ENCODE measurements at regions not wholly inside any gene's neighbourhood (a gene's known extent, or its start where the extent isn't known, plus 50 kb on each side); places are given as distances from the start of the nearest gene placed in this dataset.
A peak's percentile ranks its signal among the peaks of the same experiment; 100 is the strongest.
"Not testable (repeated sequence)": the region's sequence is repeated elsewhere in the genome, so short reads cannot be mapped to it uniquely, and the experiment has no call there.

- 43 to 69% (median 54%) methylated on average over 5 of the region's 5 CpGs for WGBS, 5 donors
- Histone ChIP-seq H3K27me3 (peaks cover 0 to 10% (median 0%) of the 10 kb centered on the region in 3 donors), H3K36me3 (no peaks in the 10 kb centered on the region), H3K4me3 (no peak overlapping the region), H3K4me1 (no peaks in the 10 kb centered on the region), H3K27ac (no peak overlapping the region), H3K9me3 (no peaks in the 10 kb centered on the region)
- TF ChIP-seq, protein P1, sequence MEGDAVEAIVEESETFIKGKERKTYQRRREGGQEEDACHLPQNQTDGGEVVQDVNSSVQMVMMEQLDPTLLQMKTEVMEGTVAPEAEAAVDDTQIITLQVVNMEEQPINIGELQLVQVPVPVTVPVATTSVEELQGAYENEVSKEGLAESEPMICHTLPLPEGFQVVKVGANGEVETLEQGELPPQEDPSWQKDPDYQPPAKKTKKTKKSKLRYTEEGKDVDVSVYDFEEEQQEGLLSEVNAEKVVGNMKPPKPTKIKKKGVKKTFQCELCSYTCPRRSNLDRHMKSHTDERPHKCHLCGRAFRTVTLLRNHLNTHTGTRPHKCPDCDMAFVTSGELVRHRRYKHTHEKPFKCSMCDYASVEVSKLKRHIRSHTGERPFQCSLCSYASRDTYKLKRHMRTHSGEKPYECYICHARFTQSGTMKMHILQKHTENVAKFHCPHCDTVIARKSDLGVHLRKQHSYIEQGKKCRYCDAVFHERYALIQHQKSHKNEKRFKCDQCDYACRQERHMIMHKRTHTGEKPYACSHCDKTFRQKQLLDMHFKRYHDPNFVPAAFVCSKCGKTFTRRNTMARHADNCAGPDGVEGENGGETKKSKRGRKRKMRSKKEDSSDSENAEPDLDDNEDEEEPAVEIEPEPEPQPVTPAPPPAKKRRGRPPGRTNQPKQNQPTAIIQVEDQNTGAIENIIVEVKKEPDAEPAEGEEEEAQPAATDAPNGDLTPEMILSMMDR (IDR thresholded peaks at IDR 0.05): no peak
- TF ChIP-seq POLR2A (IDR thresholded peaks at IDR 0.05) (no peak), POLR2AphosphoS5 (IDR thresholded peaks at IDR 0.05) (no peak), EP300 (IDR thresholded peaks at IDR 0.05) (no peak)
- DNase-seq: peak in 1 of 2 donors; percentile 3
- intact Hi-C loops (cut with DNase I; ENCODE audit: low total_unique reads): no loop called here
Measured at GRCh38 chr7:96921231-96921630, 84.1 kb upstream of the DLX6 start.

GRCh38 chr7:96921771-96922170, 83.6 kb upstream of the DLX6 start:
- DNase-seq: no peak
- no peak overlapping the region for H3K4me3 ChIP-seq
- H3K36me3 ChIP-seq: no peaks in the 10 kb centered on the region
- WGBS, 5 donors: 57 to 71% (median 66%) methylated on average over 3 of the region's 3 CpGs
- intact Hi-C loops (cut with DNase I; ENCODE audit: low total_unique reads): no loop called here
- no peaks in the 10 kb centered on the region for H3K9me3 ChIP-seq
- TF ChIP-seq POLR2AphosphoS5 (IDR thresholded peaks at IDR 0.05): no peak
- no peaks in the 10 kb centered on the region for H3K4me1 ChIP-seq
- no peak overlapping the region for H3K27ac ChIP-seq
- H3K27me3 ChIP-seq: peaks cover 0 to 10% (median 0%) of the 10 kb centered on the region in 3 donors

GRCh38 chr7:96923345-96923744, 82.0 kb upstream of the DLX6 start:
- not testable (repeated sequence) for DNase-seq

DNA sequence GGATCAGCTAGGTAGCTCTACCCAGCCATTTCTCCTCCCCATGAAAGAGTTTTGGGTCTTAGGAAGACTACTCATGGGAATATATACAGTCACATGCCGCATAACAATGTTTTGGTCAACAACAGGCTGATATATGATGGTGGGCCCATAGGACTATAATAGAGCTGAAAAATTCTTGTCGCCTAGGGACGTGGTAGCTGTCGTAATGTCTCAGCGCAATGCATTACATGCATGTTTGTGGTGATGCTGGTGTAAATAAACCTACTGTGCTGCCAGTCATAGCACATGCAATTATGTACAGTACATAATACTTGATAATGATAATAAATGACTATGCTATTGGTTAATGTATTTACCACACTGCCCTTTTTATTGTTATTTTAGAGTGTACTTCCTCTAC, 78.2 kb upstream of the DLX6 start:
- Histone ChIP-seq H3K27ac (no peak overlapping the region), H3K4me3 (no peak overlapping the region), H3K36me3 (no peaks in the 10 kb centered on the region), H3K27me3 (peaks cover 0 to 10% (median 0%) of the 10 kb centered on the region in 3 donors), H3K4me1 (no peaks in the 10 kb centered on the region), H3K9me3 (no peaks in the 10 kb centered on the region)
- 90 to 98% (median 94%) methylated on average over 5 of the region's 5 CpGs for WGBS, 5 donors
- TF ChIP-seq, protein P1 (IDR thresholded peaks at IDR 0.05): no peak
- DNase-seq: no peak
- intact Hi-C loops (cut with DNase I; ENCODE audit: low total_unique reads): no loop called here

More at GRCh38 chr7:96923345-96923744, 82.0 kb upstream of the DLX6 start:
- H3K27ac ChIP-seq; intact Hi-C loops (cut with DNase I; ENCODE audit: low total_unique reads); H3K4me3 ChIP-seq; H3K4me1 ChIP-seq; H3K36me3 ChIP-seq; H3K9me3 ChIP-seq: not testable (repeated sequence)
- peaks cover 0 to 10% (median 0%) of the 10 kb centered on the region in 3 donors for H3K27me3 ChIP-seq

GRCh38 chr7:96928965-96929364, 76.4 kb upstream of the DLX6 start:
- no peak overlapping the region for H3K4me3 ChIP-seq
- 42 to 92% (median 76%) methylated on average over 2 of the region's 2 CpGs for WGBS, 5 donors
- H3K27me3 ChIP-seq: peaks cover 0 to 6% (median 0%) of the 10 kb centered on the region in 3 donors
- no peaks in the 10 kb centered on the region for H3K36me3 ChIP-seq
- H3K27ac ChIP-seq: no peak overlapping the region
- no peaks in the 10 kb centered on the region for H3K4me1 ChIP-seq
- DNase-seq: no peak
- H3K9me3 ChIP-seq: no peaks in the 10 kb centered on the region
- TF ChIP-seq, protein P1 (IDR thresholded peaks at IDR 0.05): no peak
- TF ChIP-seq POLR2AphosphoS5 (IDR thresholded peaks at IDR 0.05) (no peak), EP300 (IDR thresholded peaks at IDR 0.05) (no peak), POLR2A (IDR thresholded peaks at IDR 0.05) (no peak)
- intact Hi-C loops (cut with DNase I; ENCODE audit: low total_unique reads): no loop called here

GRCh38 chr7:96931891-96932290, 73.5 kb upstream of the DLX6 start:
- no peaks in the 10 kb centered on the region for H3K36me3 ChIP-seq
- H3K9me3 ChIP-seq: no peaks in the 10 kb centered on the region
- intact Hi-C loops (cut with DNase I; ENCODE audit: low total_unique reads): no loop called here
- H3K4me1 ChIP-seq: no peaks in the 10 kb centered on the region
- H3K27ac ChIP-seq: no peak overlapping the region
- TF ChIP-seq EP300 (IDR thresholded peaks at IDR 0.05): no peak
- TF ChIP-seq POLR2A (IDR thresholded peaks at IDR 0.05): no peak
- TF ChIP-seq, protein P1 (IDR thresholded peaks at IDR 0.05): no peak
- no peak for TF ChIP-seq POLR2AphosphoS5 (IDR thresholded peaks at IDR 0.05)
- DNase-seq: no peak
- WGBS, 5 donors: 63 to 94% (median 90%) methylated on average over 1 of the region's 1 CpG
- H3K27me3 ChIP-seq: no peaks in the 10 kb centered on the region
- no peak overlapping the region for H3K4me3 ChIP-seq

Measured in stomach (tissue), 8 donors.